Ishikawa (cell line): ENCODE measurements at regions not wholly inside any gene's neighbourhood (a gene's known extent, or its start where the extent isn't known, plus 50 kb on each side); places are given as distances from the start of the nearest gene placed in this dataset.

Experiments used
- CREB1 ChIP-seq: IDR thresholded peaks from 2 replicates; pipeline ENCODE4 v1.6.1; 2012; ENCODE audit warnings: low read depth
- EGR1 ChIP-seq: IDR thresholded peaks from 2 replicates; pipeline ENCODE4 v1.6.1; 2012
- EP300 ChIP-seq: IDR thresholded peaks from 2 replicates; pipeline ENCODE4 v1.6.1; 2012; ENCODE audit warnings: borderline replicate concordance
- FOXM1 ChIP-seq: IDR thresholded peaks from 2 replicates; pipeline ENCODE4 v1.6.1; 2012; ENCODE audit warnings: low read depth, borderline replicate concordance
- NFIC ChIP-seq: IDR thresholded peaks from 2 replicates; pipeline ENCODE4 v1.6.1; 2012
- RAD21 ChIP-seq: IDR thresholded peaks from 2 replicates; pipeline ENCODE4 v1.6.1; 2012; ENCODE audit warnings: low read depth
- TAF1 ChIP-seq: IDR thresholded peaks from 2 replicates; pipeline ENCODE4 v1.6.1; 2012; ENCODE audit warnings: low read depth, mild to moderate bottlenecking
- TCF12 ChIP-seq: IDR thresholded peaks from 2 replicates; pipeline ENCODE4 v1.6.1; 2012; ENCODE audit warnings: low read depth
- TEAD4 ChIP-seq: IDR thresholded peaks from 2 replicates; pipeline ENCODE4 v1.6.1; 2012
- YY1 ChIP-seq: IDR thresholded peaks from 2 replicates; pipeline ENCODE4 v1.6.1; 2012; ENCODE audit warnings: low read depth
- ZBTB7A ChIP-seq: IDR thresholded peaks from 2 replicates; pipeline ENCODE4 v1.6.1; 2012; ENCODE audit warnings: low read depth
- TF ChIP-seq, protein P1 (sequence below): IDR thresholded peaks from 2 replicates; pipeline ENCODE4 v1.6.1; 2012; ENCODE audit warnings: low read depth, mild to moderate bottlenecking
- TF ChIP-seq, protein P2 (sequence below): IDR thresholded peaks from 2 replicates; pipeline ENCODE4 v1.6.1; 2012
- TF ChIP-seq, protein P3 (sequence below): IDR thresholded peaks from 2 replicates; pipeline ENCODE4 v1.6.1; 2012

DNA sequence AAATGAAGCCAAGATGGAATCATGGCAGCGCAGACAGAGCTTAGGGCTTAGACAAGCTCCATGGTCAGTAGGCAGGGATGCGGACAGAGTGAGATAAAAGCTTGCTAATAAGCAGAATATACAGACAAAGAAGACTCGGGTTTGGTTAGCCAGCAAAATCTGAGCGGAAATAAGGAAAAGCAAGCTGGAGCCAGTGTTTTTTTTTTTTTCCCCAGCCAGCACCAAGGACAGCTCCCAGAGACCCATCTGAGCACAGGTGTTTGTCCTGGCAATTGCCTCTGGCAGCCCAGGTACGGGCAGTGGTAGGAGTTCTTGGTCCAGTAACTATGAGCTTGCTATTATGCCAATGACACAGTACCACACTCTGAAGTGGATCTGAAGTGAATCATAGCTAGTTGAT is 187.6 kb downstream of the ADCYAP1 start:
- TF ChIP-seq EGR1 (no peak), EP300 (no peak), TCF12 (no peak), YY1 (no peak), TAF1 (no peak), ZBTB7A (no peak), NFIC (no peak), RAD21 (no peak), FOXM1 (no peak), CREB1 (no peak), TEAD4 (no peak)
- TF ChIP-seq, protein P1, sequence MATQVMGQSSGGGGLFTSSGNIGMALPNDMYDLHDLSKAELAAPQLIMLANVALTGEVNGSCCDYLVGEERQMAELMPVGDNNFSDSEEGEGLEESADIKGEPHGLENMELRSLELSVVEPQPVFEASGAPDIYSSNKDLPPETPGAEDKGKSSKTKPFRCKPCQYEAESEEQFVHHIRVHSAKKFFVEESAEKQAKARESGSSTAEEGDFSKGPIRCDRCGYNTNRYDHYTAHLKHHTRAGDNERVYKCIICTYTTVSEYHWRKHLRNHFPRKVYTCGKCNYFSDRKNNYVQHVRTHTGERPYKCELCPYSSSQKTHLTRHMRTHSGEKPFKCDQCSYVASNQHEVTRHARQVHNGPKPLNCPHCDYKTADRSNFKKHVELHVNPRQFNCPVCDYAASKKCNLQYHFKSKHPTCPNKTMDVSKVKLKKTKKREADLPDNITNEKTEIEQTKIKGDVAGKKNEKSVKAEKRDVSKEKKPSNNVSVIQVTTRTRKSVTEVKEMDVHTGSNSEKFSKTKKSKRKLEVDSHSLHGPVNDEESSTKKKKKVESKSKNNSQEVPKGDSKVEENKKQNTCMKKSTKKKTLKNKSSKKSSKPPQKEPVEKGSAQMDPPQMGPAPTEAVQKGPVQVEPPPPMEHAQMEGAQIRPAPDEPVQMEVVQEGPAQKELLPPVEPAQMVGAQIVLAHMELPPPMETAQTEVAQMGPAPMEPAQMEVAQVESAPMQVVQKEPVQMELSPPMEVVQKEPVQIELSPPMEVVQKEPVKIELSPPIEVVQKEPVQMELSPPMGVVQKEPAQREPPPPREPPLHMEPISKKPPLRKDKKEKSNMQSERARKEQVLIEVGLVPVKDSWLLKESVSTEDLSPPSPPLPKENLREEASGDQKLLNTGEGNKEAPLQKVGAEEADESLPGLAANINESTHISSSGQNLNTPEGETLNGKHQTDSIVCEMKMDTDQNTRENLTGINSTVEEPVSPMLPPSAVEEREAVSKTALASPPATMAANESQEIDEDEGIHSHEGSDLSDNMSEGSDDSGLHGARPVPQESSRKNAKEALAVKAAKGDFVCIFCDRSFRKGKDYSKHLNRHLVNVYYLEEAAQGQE: peak; percentile 91
- TF ChIP-seq, protein P2, sequence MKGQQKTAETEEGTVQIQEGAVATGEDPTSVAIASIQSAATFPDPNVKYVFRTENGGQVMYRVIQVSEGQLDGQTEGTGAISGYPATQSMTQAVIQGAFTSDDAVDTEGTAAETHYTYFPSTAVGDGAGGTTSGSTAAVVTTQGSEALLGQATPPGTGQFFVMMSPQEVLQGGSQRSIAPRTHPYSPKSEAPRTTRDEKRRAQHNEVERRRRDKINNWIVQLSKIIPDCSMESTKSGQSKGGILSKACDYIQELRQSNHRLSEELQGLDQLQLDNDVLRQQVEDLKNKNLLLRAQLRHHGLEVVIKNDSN: no peak
- TF ChIP-seq, protein P3, sequence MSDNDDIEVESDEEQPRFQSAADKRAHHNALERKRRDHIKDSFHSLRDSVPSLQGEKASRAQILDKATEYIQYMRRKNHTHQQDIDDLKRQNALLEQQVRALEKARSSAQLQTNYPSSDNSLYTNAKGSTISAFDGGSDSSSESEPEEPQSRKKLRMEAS: no peak
